DMS53 treated with DMSO at 0.1 percent for 48 hours (cell line): ENCODE measurements at regions not wholly inside any gene's neighbourhood (a gene's known extent, or its start where the extent isn't known, plus 50 kb on each side); places are given as distances from the start of the nearest gene placed in this dataset.
"Not testable (repeated sequence)": the region's sequence is repeated elsewhere in the genome, so short reads cannot be mapped to it uniquely, and the experiment has no call there.

Experiments used
- DNase-seq: peaks from one replicate; lab custom pipeline; 2025; ENCODE audit not compliant: unreplicated experiment; lab: John Stamatoyannopoulos, UW

GRCh38 chr10:106392778-106393177, 771.7 kb downstream of the SORCS1 start:
- DNase-seq: no peak

GRCh38 chr10:106387063-106387462, 777.4 kb downstream of the SORCS1 start:
- DNase-seq: no peak

- DNase-seq: no peak
Observed at GRCh38 chr10:106384496-106384895, 780.0 kb downstream of the SORCS1 start.

- no peak for DNase-seq
Observed at GRCh38 chr10:106380706-106381105, 783.8 kb downstream of the SORCS1 start.

- no peak for DNase-seq
Observed at GRCh38 chr10:106378251-106378650, 786.3 kb downstream of the SORCS1 start.

- DNase-seq: no peak
Observed at GRCh38 chr10:106370751-106371150, 793.8 kb downstream of the SORCS1 start.

- DNase-seq: no peak
Observed at GRCh38 chr10:106360870-106361269, 803.6 kb downstream of the SORCS1 start.

- DNase-seq: no peak
Observed at GRCh38 chr10:106355450-106355849, 809.1 kb downstream of the SORCS1 start.

GRCh38 chr10:106348933-106349332, 815.6 kb downstream of the SORCS1 start:
- no peak for DNase-seq

- DNase-seq: no peak
Observed at GRCh38 chr10:106347547-106347946, 817.0 kb downstream of the SORCS1 start.

- DNase-seq: not testable (repeated sequence)
Observed at GRCh38 chr10:106343539-106343938, 821.0 kb downstream of the SORCS1 start.

GRCh38 chr10:106341356-106341755, 823.1 kb downstream of the SORCS1 start:
- no peak for DNase-seq

GRCh38 chr10:106338486-106338885, 826.0 kb downstream of the SORCS1 start:
- no peak for DNase-seq

GRCh38 chr10:106336874-106337273, 827.6 kb downstream of the SORCS1 start:
- DNase-seq: no peak

- DNase-seq: no peak
Observed at GRCh38 chr10:106327747-106328146, 836.8 kb downstream of the SORCS1 start.

- DNase-seq: no peak
Observed at GRCh38 chr10:106320876-106321275, 843.6 kb downstream of the SORCS1 start.

GRCh38 chr10:106320078-106320477, 844.4 kb downstream of the SORCS1 start:
- DNase-seq: no peak

- no peak for DNase-seq
Observed at GRCh38 chr10:106317554-106317953, 847.0 kb downstream of the SORCS1 start.

GRCh38 chr10:106313041-106313440, 851.5 kb downstream of the SORCS1 start:
- no peak for DNase-seq

GRCh38 chr10:106312087-106312486, 852.4 kb downstream of the SORCS1 start:
- no peak for DNase-seq

GRCh38 chr10:106311590-106311989, 852.9 kb downstream of the SORCS1 start:
- DNase-seq: no peak

- DNase-seq: no peak
Observed at GRCh38 chr10:106310596-106310995, 853.9 kb downstream of the SORCS1 start.

GRCh38 chr10:106309376-106309775, 855.1 kb downstream of the SORCS1 start:
- no peak for DNase-seq

- no peak for DNase-seq
Observed at GRCh38 chr10:106308284-106308683, 856.2 kb downstream of the SORCS1 start.
